Keratinocyte (primary cell): ENCODE measurements at regions not wholly inside any gene's neighbourhood (a gene's known extent, or its start where the extent isn't known, plus 50 kb on each side); places are given as distances from the start of the nearest gene placed in this dataset.

ENCODE experiments used
- DNase-seq: peaks from one replicate; pipeline ENCODE4 v3.0.0-alpha.2; 2011; ENCODE audit warnings: low read depth, missing footprints, low spot score
- FAIRE-seq: peaks from 2 replicates; lab custom pipeline; 2011; peaks lifted over from hg19 to GRCh38; lab: Jason Lieb, UNC
- H2AFZ ChIP-seq: 2 replicates; pipeline ENCODE4 v1.6.0; 2012; ENCODE audit warnings: low read length, control low read depth, inconsistent platforms; ENCODE audit not compliant: control insufficient read depth
- H3K27ac ChIP-seq: 2 replicates; pipeline ENCODE4 v1.5.1; 2011; ENCODE audit warnings: low read length; ENCODE audit not compliant: control insufficient read depth, insufficient read depth
- H3K27me3 ChIP-seq: 3 replicates; pipeline ENCODE4 v1.6.0; 2011; ENCODE audit warnings: low read length; ENCODE audit not compliant: control insufficient read depth, insufficient read depth; ENCODE audit errors: extremely low read depth
- H3K36me3 ChIP-seq, 2 experiments: 2 replicates in 1 of 2; 3 replicates in 1 of 2; pipeline ENCODE4 v1.5.1; 2011; ENCODE audit warnings: low read length in 2 of 2, mild to moderate bottlenecking in 1 of 2; ENCODE audit not compliant: control insufficient read depth in 2 of 2, insufficient read depth in 2 of 2; ENCODE audit errors: extremely low read depth in 1 of 2
- H3K4me1 ChIP-seq: 3 replicates; pipeline ENCODE4 v1.5.1; 2011; ENCODE audit warnings: low read length; ENCODE audit not compliant: control insufficient read depth, insufficient read depth; ENCODE audit errors: extremely low read depth
- H3K4me2 ChIP-seq: 3 replicates; pipeline ENCODE4 v1.6.0; 2011; ENCODE audit warnings: low read depth, low read length; ENCODE audit not compliant: control insufficient read depth, insufficient read depth; ENCODE audit errors: extremely low read depth
- H3K4me3 ChIP-seq, 3 experiments: fragments of 200-600 bp in 1 of 3; sonication (generic) in 1 of 3; 2 replicates in 2 of 3; 3 replicates in 1 of 3; pipeline ENCODE4 v1.5.1; 2011 to 2016; ENCODE audit warnings: low read length in 3 of 3, mild to moderate bottlenecking in 3 of 3, control low read depth in 2 of 3, inconsistent platforms in 1 of 3, low read depth in 1 of 3, mixed read lengths in 1 of 3, mixed run types in 1 of 3, moderate library complexity in 1 of 3; ENCODE audit not compliant: control insufficient read depth in 2 of 3, insufficient read depth in 2 of 3; ENCODE audit errors: extremely low read depth in 1 of 3
- H3K79me2 ChIP-seq: 2 replicates; pipeline ENCODE4 v1.6.0; 2012; ENCODE audit warnings: low read length; ENCODE audit not compliant: control insufficient read depth, insufficient read depth
- H3K9ac ChIP-seq: 3 replicates; pipeline ENCODE4 v1.6.0; 2011; ENCODE audit warnings: low read length; ENCODE audit not compliant: control insufficient read depth, insufficient read depth; ENCODE audit errors: extremely low read depth
- H3K9me1 ChIP-seq: 3 replicates; pipeline ENCODE4 v1.6.0; 2011; ENCODE audit warnings: low read length; ENCODE audit not compliant: control insufficient read depth, insufficient read depth; ENCODE audit errors: extremely low read depth
- H3K9me3 ChIP-seq: 2 replicates; pipeline ENCODE4 v1.5.1; 2012; ENCODE audit warnings: low read depth, low read length; ENCODE audit not compliant: control insufficient read depth
- H4K20me1 ChIP-seq: 3 replicates; pipeline ENCODE4 v1.6.0; 2011; ENCODE audit warnings: low read length; ENCODE audit not compliant: control insufficient read depth, insufficient read depth; ENCODE audit errors: extremely low read depth
- CTCF ChIP-seq, 3 experiments: IDR thresholded peaks in 1 of 3; conservative IDR thresholded peaks in 1 of 3; optimal IDR thresholded peaks in 1 of 3; 2 replicates in 2 of 3; 3 replicates in 1 of 3; pipeline versions ENCODE3 to v1.5.1; 2011; ENCODE audit warnings: low read length in 3 of 3, mild to moderate bottlenecking in 3 of 3, moderate library complexity in 2 of 3, control low read depth in 1 of 3, inconsistent platforms in 1 of 3; ENCODE audit not compliant: insufficient read depth in 2 of 3; ENCODE audit errors: extremely low read depth in 1 of 3
- EZH2 ChIP-seq: IDR thresholded peaks from one replicate; pipeline ENCODE4 v1.6.1; 2012; ENCODE audit warnings: inconsistent platforms, mild to moderate bottlenecking, low read length, moderate library complexity
- dilution Hi-C: fragments of 300-500 bp; cut with MboI; formaldehyde crosslinking; loops from one replicate; pipeline ENCODE4 v1.7.0; 2020; ENCODE audit warnings: low sequenced_read_pairs; ENCODE audit not compliant: extremely low pct_ligation_motif_present

- no peak for DNase-seq
- Histone ChIP-seq H3K4me3 (no peak overlapping the region), H3K27ac (no peak overlapping the region), H3K79me2 (no peaks in the 10 kb centered on the region), H3K9me3 (peaks cover 3% of the 10 kb centered on the region), H3K4me2 (no peak overlapping the region), H3K36me3 (no peaks in the 10 kb centered on the region), H4K20me1 (no peaks in the 10 kb centered on the region), H3K27me3 (no peaks in the 10 kb centered on the region), H3K9ac (no peak overlapping the region), H3K9me1 (no peaks in the 10 kb centered on the region), H2AFZ (no peak overlapping the region), H3K4me1 (no peaks in the 10 kb centered on the region)
- dilution Hi-C loops = no loop called here
- TF ChIP-seq EZH2 (no peak), CTCF (optimal IDR thresholded peaks at IDR 0.05 in 1 of 3, IDR thresholded peaks at IDR 0.05 in 1 of 3, conservative IDR thresholded peaks at IDR 0.05 in 1 of 3; ENCODE audit: extremely low read depth in 1 of 3, insufficient read depth in 2 of 3, low read length in 3 of 3) (no peak)
- no peak for FAIRE-seq
Observed at GRCh38 chr13:107835339-107836018, 379.9 kb downstream of the LIG4 start.

- H3K79me2 ChIP-seq = no peaks in the 10 kb centered on the region
- H3K4me1 ChIP-seq = no peaks in the 10 kb centered on the region
- H2AFZ ChIP-seq = no peak overlapping the region
- FAIRE-seq = no peak
- H3K36me3 ChIP-seq = no peaks in the 10 kb centered on the region
- H3K4me2 ChIP-seq = no peak overlapping the region
- dilution Hi-C loops = no loop called here
- H3K9me3 ChIP-seq = peaks cover 3% of the 10 kb centered on the region
- H3K9ac ChIP-seq = no peak overlapping the region
- H3K4me3 ChIP-seq = no peak overlapping the region
- no peak overlapping the region for H3K27ac ChIP-seq
- TF ChIP-seq CTCF (optimal IDR thresholded peaks at IDR 0.05 in 1 of 3, IDR thresholded peaks at IDR 0.05 in 1 of 3, conservative IDR thresholded peaks at IDR 0.05 in 1 of 3; ENCODE audit: extremely low read depth in 1 of 3, insufficient read depth in 2 of 3, low read length in 3 of 3) = no peak
- TF ChIP-seq EZH2 = no peak
- H3K9me1 ChIP-seq = no peaks in the 10 kb centered on the region
- no peaks in the 10 kb centered on the region for H4K20me1 ChIP-seq
- no peak for DNase-seq
- H3K27me3 ChIP-seq = no peaks in the 10 kb centered on the region
Observed at GRCh38 chr13:107834717-107835116, 380.6 kb downstream of the LIG4 start.
